Mesenchymal stem cell (in vitro differentiated cells and primary cell): ENCODE measurements at regions not wholly inside any gene's neighbourhood (a gene's known extent, or its start where the extent isn't known, plus 50 kb on each side); places are given as distances from the start of the nearest gene placed in this dataset.

Experiments used
- DNase-seq: peaks from one replicate; pipeline ENCODE4 v3.0.0-alpha.2; 2013
- H2AFZ ChIP-seq: one replicate; pipeline ENCODE4 v1.6.1; 2013; ENCODE audit warnings: low read depth, mild to moderate bottlenecking, control low read depth, inconsistent platforms, low read length, moderate library complexity
- H2AK5ac ChIP-seq: 2 replicates; pipeline ENCODE4 v1.6.1; 2013; ENCODE audit warnings: low read length, moderate library complexity, mild to moderate bottlenecking, inconsistent platforms; ENCODE audit not compliant: severe bottlenecking
- H2BK120ac ChIP-seq: one replicate; pipeline ENCODE4 v1.6.1; 2013; ENCODE audit warnings: low read depth, mild to moderate bottlenecking, inconsistent platforms, low read length, moderate library complexity
- H2BK12ac ChIP-seq, 2 experiments: one replicate each; pipeline ENCODE4 v1.6.1; 2013; ENCODE audit warnings: inconsistent platforms in 2 of 2, low read length in 2 of 2, mild to moderate bottlenecking in 2 of 2, moderate library complexity in 2 of 2, control low read depth in 1 of 2
- H2BK15ac ChIP-seq: one replicate; pipeline ENCODE4 v1.6.1; 2013; ENCODE audit warnings: mild to moderate bottlenecking, low read depth, inconsistent platforms; ENCODE audit not compliant: poor library complexity, severe bottlenecking
- H2BK5ac ChIP-seq: 2 replicates; pipeline ENCODE4 v1.6.1; 2013; ENCODE audit warnings: low read depth, mild to moderate bottlenecking, low read length, control low read depth, inconsistent platforms; ENCODE audit not compliant: poor library complexity, severe bottlenecking
- H3K14ac ChIP-seq, 2 experiments: one replicate each; pipeline ENCODE4 v1.6.1; 2013; ENCODE audit warnings: inconsistent platforms in 2 of 2, low read length in 2 of 2, control low read depth in 1 of 2, mild to moderate bottlenecking in 1 of 2, moderate library complexity in 1 of 2
- H3K18ac ChIP-seq, 2 experiments: one replicate each; pipeline ENCODE4 v1.6.1; 2013; ENCODE audit warnings: inconsistent platforms in 2 of 2, low read length in 2 of 2, control low read depth in 1 of 2, low read depth in 1 of 2, mild to moderate bottlenecking in 1 of 2
- H3K23ac ChIP-seq, 2 experiments: one replicate each; pipeline ENCODE4 v1.6.1; 2013; ENCODE audit warnings: inconsistent platforms in 2 of 2, low read length in 2 of 2, mild to moderate bottlenecking in 2 of 2, moderate library complexity in 2 of 2, control low read depth in 1 of 2
- H3K27ac ChIP-seq: 2 replicates; pipeline ENCODE4 v1.5.1; 2013; ENCODE audit warnings: mild to moderate bottlenecking, moderate library complexity, low read length, control low read depth, inconsistent platforms; ENCODE audit not compliant: poor library complexity, severe bottlenecking
- H3K27me3 ChIP-seq, 2 experiments: 2 replicates each; pipeline versions ENCODE4 v1.6.1 to v1.7.0; 2013; ENCODE audit warnings: low read length in 2 of 2, mild to moderate bottlenecking in 2 of 2, moderate library complexity in 2 of 2, control low read depth in 1 of 2, inconsistent platforms in 1 of 2; ENCODE audit not compliant: control insufficient read depth in 1 of 2, insufficient read depth in 1 of 2
- H3K36me3 ChIP-seq, 2 experiments: 2 replicates each; pipeline versions ENCODE4 v1.6.1 to v1.7.0; 2013; ENCODE audit warnings: low read length in 2 of 2, control low read depth in 1 of 2, inconsistent platforms in 1 of 2, low read depth in 1 of 2, mild to moderate bottlenecking in 1 of 2; ENCODE audit not compliant: insufficient read depth in 2 of 2, control insufficient read depth in 1 of 2
- H3K4ac ChIP-seq, 2 experiments: one replicate each; pipeline ENCODE4 v1.6.1; 2013; ENCODE audit warnings: inconsistent platforms in 2 of 2, low read length in 2 of 2, mild to moderate bottlenecking in 2 of 2, moderate library complexity in 2 of 2, control low read depth in 1 of 2, low read depth in 1 of 2
- H3K4me1 ChIP-seq: 2 replicates; pipeline ENCODE4 v1.6.1; 2013; ENCODE audit warnings: low read depth, low read length, control low read depth; ENCODE audit not compliant: control insufficient read depth, insufficient read depth
- H3K4me2 ChIP-seq: 2 replicates; pipeline ENCODE4 v1.6.1; 2013; ENCODE audit warnings: low read length, mild to moderate bottlenecking, inconsistent platforms; ENCODE audit not compliant: poor library complexity, severe bottlenecking
- H3K4me3 ChIP-seq, 2 experiments: 2 replicates each; pipeline versions ENCODE4 v1.5.1 to v1.7.0; 2013; ENCODE audit warnings: low read length in 2 of 2, mild to moderate bottlenecking in 2 of 2, control low read depth in 1 of 2, low read depth in 1 of 2; ENCODE audit not compliant: insufficient read depth in 1 of 2
- H3K79me1 ChIP-seq: replicated peaks from 2 replicates; pipeline ENCODE4 v1.6.1; 2013; ENCODE audit warnings: mild to moderate bottlenecking, control low read depth, low read length, inconsistent platforms; ENCODE audit not compliant: poor library complexity, severe bottlenecking
- H3K9ac ChIP-seq: 2 replicates; pipeline ENCODE4 v1.7.0; 2013; ENCODE audit warnings: mild to moderate bottlenecking, low read length, moderate library complexity
- H3K9me3 ChIP-seq: 2 replicates; pipeline ENCODE4 v1.7.0; 2013; ENCODE audit warnings: mild to moderate bottlenecking, low read length; ENCODE audit not compliant: control insufficient read depth
- H4K8ac ChIP-seq: one replicate; pipeline ENCODE4 v1.6.1; 2013; ENCODE audit warnings: inconsistent platforms, mild to moderate bottlenecking, low read length, moderate library complexity
- H4K91ac ChIP-seq: one replicate; pipeline ENCODE4 v1.6.1; 2013; ENCODE audit warnings: mild to moderate bottlenecking, low read length, inconsistent platforms
- WGBS: methylation state at CpG from one replicate; pipeline ENCODE4 v1.1.7; 2013; ENCODE audit warnings: mixed read lengths; 5-methylcytosine and 5-hydroxymethylcytosine counted together

GRCh38 chr2:5515693-5516092, 176.5 kb upstream of the SOX11 start:
- Histone ChIP-seq H4K8ac (no peak overlapping the region), H3K23ac (no peak overlapping the region), H4K91ac (no peak overlapping the region), H3K27ac (no peak overlapping the region), H2BK12ac (no peak overlapping the region), H2BK120ac (no peak overlapping the region), H3K4me1 (peaks cover 6% of the 10 kb centered on the region), H2BK5ac (no peak overlapping the region), H3K4me3 (no peak overlapping the region), H3K79me1 (no peaks in the 10 kb centered on the region), H3K4me2 (no peak overlapping the region), H2BK15ac (no peak overlapping the region), H3K36me3 (no peaks in the 10 kb centered on the region), H3K14ac (no peak overlapping the region), H3K18ac (no peak overlapping the region), H3K27me3 (no peaks in the 10 kb centered on the region), H3K9ac (no peak overlapping the region), H3K4ac (no peak overlapping the region), H3K9me3 (peaks cover under 1% of the 10 kb centered on the region), H2AK5ac (no peak overlapping the region), H2AFZ (no peak overlapping the region)
- 79% methylated on average over 2 of the region's 2 CpGs for WGBS
- no peak for DNase-seq

GRCh38 chr2:5519286-5519685, 172.9 kb upstream of the SOX11 start:
- no peak overlapping the region for H2BK5ac ChIP-seq
- no peak overlapping the region for H3K23ac ChIP-seq
- H3K4me3 ChIP-seq: no peak overlapping the region
- no peak overlapping the region for H3K27ac ChIP-seq
- H3K36me3 ChIP-seq: no peaks in the 10 kb centered on the region
- H3K4me2 ChIP-seq: no peak overlapping the region
- no peak overlapping the region for H2BK12ac ChIP-seq
- H3K14ac ChIP-seq: no peak overlapping the region
- no peak overlapping the region for H4K91ac ChIP-seq
- no peaks in the 10 kb centered on the region for H3K27me3 ChIP-seq
- H4K8ac ChIP-seq: no peak overlapping the region
- no peak overlapping the region for H3K18ac ChIP-seq
- H3K9me3 ChIP-seq: no peaks in the 10 kb centered on the region
- no peak overlapping the region for H3K4ac ChIP-seq
- peak overlapping the region; percentile 14 for H2AK5ac ChIP-seq
- H2AFZ ChIP-seq: no peak overlapping the region
- H3K79me1 ChIP-seq: no peaks in the 10 kb centered on the region
- H3K4me1 ChIP-seq: peaks cover 8% of the 10 kb centered on the region
- H2BK120ac ChIP-seq: no peak overlapping the region
- no peak overlapping the region for H3K9ac ChIP-seq
- no peak for DNase-seq
- no peak overlapping the region for H2BK15ac ChIP-seq

- no peak overlapping the region for H2AFZ ChIP-seq
- H3K18ac ChIP-seq: peak overlapping the region in 1 of 2 experiments; percentile 31
- H3K9me3 ChIP-seq: no peaks in the 10 kb centered on the region
- H2BK5ac ChIP-seq: no peak overlapping the region
- H3K4me1 ChIP-seq: peaks cover 8% of the 10 kb centered on the region
- no peaks in the 10 kb centered on the region for H3K27me3 ChIP-seq
- H3K4me2 ChIP-seq: peak overlapping the region; percentile 5
- no peak overlapping the region for H4K8ac ChIP-seq
- H2BK120ac ChIP-seq: no peak overlapping the region
- no peaks in the 10 kb centered on the region for H3K36me3 ChIP-seq
- no peak overlapping the region for H3K4ac ChIP-seq
- no peak overlapping the region for H3K23ac ChIP-seq
- H2BK12ac ChIP-seq: no peak overlapping the region
- H3K79me1 ChIP-seq: no peaks in the 10 kb centered on the region
- DNase-seq: peak; percentile 64
- H3K9ac ChIP-seq: no peak overlapping the region
- H2BK15ac ChIP-seq: no peak overlapping the region
- 5% methylated on average over 7 of the region's 7 CpGs for WGBS
- H3K27ac ChIP-seq: peak overlapping the region; percentile 21
- no peak overlapping the region for H2AK5ac ChIP-seq
- no peak overlapping the region for H3K14ac ChIP-seq
- H4K91ac ChIP-seq: no peak overlapping the region
- H3K4me3 ChIP-seq: no peak overlapping the region
These were observed 171.7 kb upstream of the SOX11 start for GRCh38 chr2:5520463-5520972.

- H3K36me3 ChIP-seq: no peaks in the 10 kb centered on the region
- H2BK12ac ChIP-seq: peak overlapping the region in 1 of 2 experiments; percentile 11
- H3K18ac ChIP-seq: no peak overlapping the region
- no peak overlapping the region for H3K23ac ChIP-seq
- no peak overlapping the region for H3K4me2 ChIP-seq
- H2AK5ac ChIP-seq: no peak overlapping the region
- H4K8ac ChIP-seq: peak overlapping the region; percentile 54
- no peak overlapping the region for H4K91ac ChIP-seq
- H3K4me1 ChIP-seq: peaks cover 8% of the 10 kb centered on the region
- no peak overlapping the region for H2AFZ ChIP-seq
- H3K9ac ChIP-seq: no peak overlapping the region
- H2BK5ac ChIP-seq: no peak overlapping the region
- H3K79me1 ChIP-seq: no peaks in the 10 kb centered on the region
- H3K4me3 ChIP-seq: no peak overlapping the region
- no peak overlapping the region for H3K4ac ChIP-seq
- 29% methylated on average over 7 of the region's 7 CpGs for WGBS
- H3K27ac ChIP-seq: peak overlapping the region; percentile 14
- no peaks in the 10 kb centered on the region for H3K9me3 ChIP-seq
- DNase-seq: peak; percentile 8
- no peak overlapping the region for H2BK15ac ChIP-seq
- H3K14ac ChIP-seq: no peak overlapping the region
- no peaks in the 10 kb centered on the region for H3K27me3 ChIP-seq
- no peak overlapping the region for H2BK120ac ChIP-seq
These were observed 170.7 kb upstream of the SOX11 start for GRCh38 chr2:5521461-5521860.
